A549 (cell line): ENCODE measurements at regions not wholly inside any gene's neighbourhood (a gene's known extent, or its start where the extent isn't known, plus 50 kb on each side); places are given as distances from the start of the nearest gene placed in this dataset.

Source experiments
- ATAC-seq, 2 experiments: fragments of 200-7000 bp in 1 of 2; fragments of >200 bp in 1 of 2; cut with Nextera tagmentation in 1 of 2; cut with Tn5 transposase in 1 of 2; 3 replicates each; pipeline versions ENCODE4 v1.8.0 to v1.9.1; 2018 to 2020; ENCODE audit warnings: mild to moderate bottlenecking in 1 of 2, moderate library complexity in 1 of 2
- CTCF ChIA-PET: fragments of 300-600 bp; sonication (Branson Sonifier 250); formaldehyde crosslinking; extraction: SDS; loops from one replicate; lab custom pipeline; 2021; ENCODE audit warnings: antibody characterized with exemption, inconsistent platforms; lab: Yijun Ruan, JAX
- POLR2A ChIA-PET: fragments of 350-600 bp; formaldehyde crosslinking; extraction: SDS; loops from one replicate; lab custom pipeline; 2021; ENCODE audit warnings: antibody characterized with exemption, inconsistent platforms; lab: Yijun Ruan, JAX
- DNase-seq, 2 experiments: peaks; one replicate each; pipeline versions ENCODE4 v3.0.0 to v3.0.0-alpha.2; 2011 to 2016; ENCODE audit warnings: low read depth in 1 of 2, low spot score in 1 of 2
- FAIRE-seq: peaks from 2 replicates; lab custom pipeline; 2011; peaks lifted over from hg19 to GRCh38; lab: Jason Lieb, UNC
- H3K27ac ChIP-seq, 2 experiments: fragments of >200 bp; sonication (Bioruptor Twin); formaldehyde crosslinking; 3 replicates each; pipeline ENCODE4 v1.5.1; 2016 to 2017
- H3K4me1 ChIP-seq: fragments of >200 bp; sonication (Bioruptor Twin); formaldehyde crosslinking; 3 replicates; pipeline ENCODE4 v1.6.1; 2016
- H3K4me2 ChIP-seq: fragments of >200 bp; sonication (Bioruptor Twin); formaldehyde crosslinking; 3 replicates; pipeline ENCODE4 v1.6.1; 2016
- H3K4me3 ChIP-seq: fragments of >200 bp; sonication (Bioruptor Twin); formaldehyde crosslinking; 3 replicates; pipeline ENCODE4 v1.5.1; 2016
- H3K9me3 ChIP-seq: fragments of >200 bp; sonication (Bioruptor Twin); formaldehyde crosslinking; 3 replicates; pipeline ENCODE4 v1.6.1; 2016
- BHLHE40 ChIP-seq: IDR thresholded peaks from 2 replicates; pipeline ENCODE4 v1.6.1; 2012; ENCODE audit warnings: low read depth, low read length, inconsistent platforms
- CEBPB ChIP-seq, 2 experiments: fragments of >200 bp in 1 of 2; sonication (Bioruptor Twin) in 1 of 2; formaldehyde crosslinking in 1 of 2; IDR thresholded peaks; 2 replicates each; pipeline ENCODE4 v1.6.1; 2012 to 2016
- E2F6 ChIP-seq: IDR thresholded peaks from 2 replicates; pipeline ENCODE4 v1.6.1; 2012; ENCODE audit warnings: low read depth, borderline replicate concordance
- EP300 ChIP-seq, 2 experiments: fragments of >200 bp; sonication (Bioruptor Twin); formaldehyde crosslinking; IDR thresholded peaks; 2 replicates in 1 of 2; 3 replicates in 1 of 2; pipeline ENCODE4 v1.6.1; 2016 to 2017
- ESRRA ChIP-seq: fragments of 150-350 bp; IDR thresholded peaks from 2 replicates; pipeline ENCODE4 v1.6.1; 2014; ENCODE audit warnings: mild to moderate bottlenecking, low read length, borderline replicate concordance
- FOSB ChIP-seq: fragments of 250-450 bp; sonication (Bioruptor Pico); IDR thresholded peaks from 2 replicates; pipeline ENCODE4 v1.5.0; 2020; ENCODE audit warnings: mild to moderate bottlenecking, moderate library complexity
- FOXS1 ChIP-seq: fragments of 250-450 bp; sonication (Bioruptor Pico); IDR thresholded peaks from 2 replicates; pipeline ENCODE4 v1.5.0; 2020; ENCODE audit warnings: mild to moderate bottlenecking, moderate library complexity
- HDAC2 ChIP-seq: fragments of 200-600 bp; sonication (generic); IDR thresholded peaks from 2 replicates; pipeline ENCODE4 v1.6.1; 2016
- JUN ChIP-seq, 2 experiments: fragments of >200 bp; sonication (Bioruptor Twin); formaldehyde crosslinking; IDR thresholded peaks; 2 replicates in 1 of 2; 3 replicates in 1 of 2; pipeline ENCODE4 v1.6.1; 2016 to 2017
- JUNB ChIP-seq: fragments of >200 bp; sonication (Bioruptor Twin); formaldehyde crosslinking; IDR thresholded peaks from 2 replicates; pipeline ENCODE4 v1.6.1; 2016
- KDM5A ChIP-seq: fragments of 200-600 bp; sonication (generic); IDR thresholded peaks from 2 replicates; pipeline ENCODE4 v1.6.1; 2016; ENCODE audit warnings: antibody characterized with exemption, mild to moderate bottlenecking
- MAFK ChIP-seq: fragments of 450-650 bp; IDR thresholded peaks from 2 replicates; pipeline ENCODE4 v1.6.1; 2014; ENCODE audit not compliant: partially characterized antibody
- MAX ChIP-seq: IDR thresholded peaks from 2 replicates; pipeline ENCODE4 v1.6.1; 2012
- MAZ ChIP-seq: fragments of 150-350 bp; IDR thresholded peaks from 2 replicates; pipeline ENCODE4 v1.6.1; 2014; ENCODE audit warnings: antibody characterized with exemption, low read depth, low read length, borderline replicate concordance
- NFE2L2 ChIP-seq: fragments of 150-350 bp; conservative IDR thresholded peaks from 2 replicates; pipeline ENCODE4 v1.6.1; 2014; ENCODE audit warnings: low read length
- NPAS2 ChIP-seq: fragments of 250-450 bp; sonication (Bioruptor Pico); IDR thresholded peaks from 2 replicates; pipeline ENCODE4 v1.8.0; 2022; ENCODE audit warnings: mild to moderate bottlenecking, moderate library complexity, borderline replicate concordance
- NR3C1 ChIP-seq: fragments of >200 bp; sonication (Bioruptor Twin); formaldehyde crosslinking; IDR thresholded peaks from 3 replicates; pipeline ENCODE4 v1.6.1; 2017
- PBX3 ChIP-seq: IDR thresholded peaks from 2 replicates; pipeline ENCODE4 v1.6.1; 2012
- POLR2A ChIP-seq: IDR thresholded peaks from 2 replicates; pipeline ENCODE4 v1.6.1; 2012; ENCODE audit warnings: mild to moderate bottlenecking, low read length
- POLR2AphosphoS2 ChIP-seq: conservative IDR thresholded peaks from 2 replicates; pipeline ENCODE4 v1.6.1; 2012; ENCODE audit warnings: low read length, improper control_type of control experiment, inconsistent platforms
- RAD21 ChIP-seq, 2 experiments: fragments of >200 bp in 1 of 2; sonication (Bioruptor Twin) in 1 of 2; formaldehyde crosslinking in 1 of 2; IDR thresholded peaks in 1 of 2; conservative IDR thresholded peaks in 1 of 2; 2 replicates in 1 of 2; 3 replicates in 1 of 2; pipeline ENCODE4 v1.6.1; 2012 to 2018; ENCODE audit warnings: inconsistent platforms in 1 of 2
- RARB ChIP-seq: fragments of 250-450 bp; sonication (Bioruptor Pico); IDR thresholded peaks from 2 replicates; pipeline ENCODE4 v1.8.0; 2021; ENCODE audit warnings: mild to moderate bottlenecking, moderate library complexity
- SMC3 ChIP-seq: fragments of >200 bp; sonication (Bioruptor Twin); formaldehyde crosslinking; IDR thresholded peaks from 3 replicates; pipeline ENCODE4 v1.6.1; 2018; ENCODE audit warnings: inconsistent platforms
- ZC3H11A ChIP-seq: fragments of 450-650 bp; IDR thresholded peaks from 2 replicates; pipeline ENCODE4 v1.6.1; 2014; ENCODE audit warnings: antibody characterized with exemption, mild to moderate bottlenecking
- WGBS: methylation state at CpG from one replicate; pipeline ENCODE4 v1.1.6; 2017; ENCODE audit errors: missing lambda C conversion rate; 5-methylcytosine and 5-hydroxymethylcytosine counted together

- no peaks in the 10 kb centered on the region for H3K9me3 ChIP-seq
- ChIA-PET POLR2A (no interaction called here), CTCF (interaction anchor here (1.1 kb wide), 1 partner anchor 160 kb away, joined by 3 read pairs; no protein-coding TSS in a partner anchor)
- ATAC-seq: no peak
- 5% methylated on average over 5 of the region's 5 CpGs for WGBS
- no peaks in the 10 kb centered on the region for H3K4me1 ChIP-seq
- H3K27ac ChIP-seq: no peak overlapping the region
- no peak for DNase-seq
- no peak overlapping the region for H3K4me2 ChIP-seq
- TF ChIP-seq BHLHE40 (no peak), MAX (no peak), JUNB (no peak), E2F6 (no peak), NPAS2 (no peak), MAZ (no peak), PBX3 (no peak), FOXS1 (CRISPR knock-in tag) (no peak), FOSB (CRISPR knock-in tag) (no peak), SMC3 (no peak), HDAC2 (no peak)
- H3K4me3 ChIP-seq: no peak overlapping the region
- no peak for FAIRE-seq
Observed at GRCh38 chrX:84747516-84747915, 245.3 kb upstream of the HDX start.

GRCh38 chrX:84748965-84749656 lies 246.9 kb upstream of the HDX start:
- ChIA-PET CTCF (no interaction called here), POLR2A (no interaction called here)
- no peak overlapping the region for H3K4me2 ChIP-seq
- FAIRE-seq (no peak), ATAC-seq (no peak), DNase-seq (no peak)
- 3% methylated on average over 6 of the region's 6 CpGs for WGBS
- H3K4me3 ChIP-seq: no peak overlapping the region
- no peak overlapping the region for H3K27ac ChIP-seq
- H3K9me3 ChIP-seq: no peaks in the 10 kb centered on the region
- TF ChIP-seq POLR2AphosphoS2 (no peak), MAX (no peak), POLR2A (no peak), FOXS1 (CRISPR knock-in tag) (no peak), CEBPB (IDR thresholded peaks at IDR 0.05) (no peak), RARB (CRISPR knock-in tag) (no peak), NR3C1 (no peak)
- no peaks in the 10 kb centered on the region for H3K4me1 ChIP-seq

GRCh38 chrX:84760560-84760959 lies 243.1 kb upstream of the APOOL start:
- ATAC-seq: no peak
- Histone ChIP-seq H3K9me3 (no peaks in the 10 kb centered on the region), H3K4me1 (no peaks in the 10 kb centered on the region), H3K4me2 (no peak overlapping the region), H3K27ac (no peak overlapping the region), H3K4me3 (no peak overlapping the region)
- WGBS: 0% methylated on average over 1 of the region's 1 CpG
- no peak for FAIRE-seq
- TF ChIP-seq JUN (IDR thresholded peaks at IDR 0.05): no peak
- TF ChIP-seq NFE2L2: no peak
- TF ChIP-seq JUNB: no peak
- no peak for TF ChIP-seq ESRRA
- no peak for TF ChIP-seq KDM5A
- TF ChIP-seq ZC3H11A: no peak
- no peak for TF ChIP-seq EP300 (IDR thresholded peaks at IDR 0.05)
- TF ChIP-seq MAFK: no peak
- TF ChIP-seq RAD21 (conservative IDR thresholded peaks at IDR 0.05 in 1 of 2, IDR thresholded peaks at IDR 0.05 in 1 of 2): no peak
- DNase-seq: no peak
- ChIA-PET POLR2A (no interaction called here), CTCF (no interaction called here)
